ENCODE measurements at regions not wholly inside any gene's neighbourhood (a gene's known extent, or its start where the extent isn't known, plus 50 kb on each side); places are given as distances from the start of the nearest gene placed in this dataset.

DNA sequence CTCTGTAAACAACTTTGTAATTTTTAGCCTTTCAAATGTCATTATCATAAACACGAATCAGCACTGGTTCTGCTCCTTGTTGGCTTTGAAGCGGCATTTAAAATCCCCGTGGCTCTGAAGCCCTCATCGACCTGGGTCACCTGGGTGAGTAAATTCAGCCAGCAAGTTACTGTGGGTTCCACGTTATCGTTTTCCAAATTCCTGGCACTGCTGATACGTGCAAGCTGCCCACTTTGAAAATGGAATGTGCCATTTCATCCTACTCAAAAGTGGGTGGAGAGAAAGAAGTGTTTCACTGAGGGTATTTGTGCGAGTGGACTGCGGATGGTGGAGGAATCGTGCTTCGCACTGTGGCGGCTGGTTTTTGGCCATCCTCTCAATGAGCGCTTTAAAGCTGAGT lies 281.7 kb downstream of the KLF6 start:
- TF ChIP-seq, protein P1, sequence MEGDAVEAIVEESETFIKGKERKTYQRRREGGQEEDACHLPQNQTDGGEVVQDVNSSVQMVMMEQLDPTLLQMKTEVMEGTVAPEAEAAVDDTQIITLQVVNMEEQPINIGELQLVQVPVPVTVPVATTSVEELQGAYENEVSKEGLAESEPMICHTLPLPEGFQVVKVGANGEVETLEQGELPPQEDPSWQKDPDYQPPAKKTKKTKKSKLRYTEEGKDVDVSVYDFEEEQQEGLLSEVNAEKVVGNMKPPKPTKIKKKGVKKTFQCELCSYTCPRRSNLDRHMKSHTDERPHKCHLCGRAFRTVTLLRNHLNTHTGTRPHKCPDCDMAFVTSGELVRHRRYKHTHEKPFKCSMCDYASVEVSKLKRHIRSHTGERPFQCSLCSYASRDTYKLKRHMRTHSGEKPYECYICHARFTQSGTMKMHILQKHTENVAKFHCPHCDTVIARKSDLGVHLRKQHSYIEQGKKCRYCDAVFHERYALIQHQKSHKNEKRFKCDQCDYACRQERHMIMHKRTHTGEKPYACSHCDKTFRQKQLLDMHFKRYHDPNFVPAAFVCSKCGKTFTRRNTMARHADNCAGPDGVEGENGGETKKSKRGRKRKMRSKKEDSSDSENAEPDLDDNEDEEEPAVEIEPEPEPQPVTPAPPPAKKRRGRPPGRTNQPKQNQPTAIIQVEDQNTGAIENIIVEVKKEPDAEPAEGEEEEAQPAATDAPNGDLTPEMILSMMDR (IDR thresholded peaks at IDR 0.05; ENCODE audit: low read length): no peak
- TF ChIP-seq EZH2 (IDR thresholded peaks at IDR 0.05; ENCODE audit: borderline replicate concordance, low read length): no peak
